HG03108 (cell line): ENCODE measurements at regions not wholly inside any gene's neighbourhood (a gene's known extent, or its start where the extent isn't known, plus 50 kb on each side); places are given as distances from the start of the nearest gene placed in this dataset.

Source experiments
- ATAC-seq: cut with Tn5 transposase; IDR thresholded peaks from one replicate; pipeline ENCODE4 v1.9.1; 2021; ENCODE audit warnings: moderate library complexity; ENCODE audit not compliant: unreplicated experiment

DNA sequence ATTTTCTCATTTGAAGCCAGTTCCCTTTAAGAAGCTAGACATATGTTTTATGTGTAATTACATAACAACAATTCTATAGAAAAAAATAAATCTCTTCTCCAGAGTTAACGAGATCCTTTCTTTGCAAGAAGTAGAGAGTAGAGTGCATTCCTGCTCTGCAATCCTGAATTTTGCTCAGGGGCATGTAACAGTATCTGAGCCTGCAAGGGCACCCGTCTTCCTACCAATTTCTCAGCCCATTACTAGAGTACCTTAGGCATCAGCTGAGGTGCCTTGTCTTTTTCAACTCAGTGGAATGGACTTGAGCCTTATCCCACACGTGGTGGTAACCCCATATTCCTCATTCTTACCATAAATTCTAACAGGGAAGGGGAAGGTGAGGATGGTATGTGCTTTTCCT is 205.9 kb downstream of the IKZF2 start:
- ATAC-seq = no peak

DNA sequence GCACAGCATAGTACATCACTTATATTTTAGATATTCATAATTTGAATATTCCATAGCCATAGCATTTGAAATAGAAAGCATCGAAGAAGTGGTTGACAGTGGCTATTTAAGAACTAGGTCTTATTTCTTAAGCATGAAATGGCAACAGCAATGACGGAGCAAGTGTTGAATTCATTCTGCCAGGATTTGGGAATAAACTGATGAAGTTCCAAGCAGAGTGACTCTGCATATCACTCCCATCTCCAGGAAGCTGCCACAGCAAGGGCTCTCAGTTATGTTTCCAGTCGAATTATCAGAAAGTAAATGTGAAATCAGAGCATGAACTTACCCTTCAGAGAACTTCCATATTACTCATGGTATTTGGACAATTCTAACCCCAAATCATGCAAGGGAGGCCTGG is 208.1 kb downstream of the IKZF2 start:
- ATAC-seq = no peak

DNA sequence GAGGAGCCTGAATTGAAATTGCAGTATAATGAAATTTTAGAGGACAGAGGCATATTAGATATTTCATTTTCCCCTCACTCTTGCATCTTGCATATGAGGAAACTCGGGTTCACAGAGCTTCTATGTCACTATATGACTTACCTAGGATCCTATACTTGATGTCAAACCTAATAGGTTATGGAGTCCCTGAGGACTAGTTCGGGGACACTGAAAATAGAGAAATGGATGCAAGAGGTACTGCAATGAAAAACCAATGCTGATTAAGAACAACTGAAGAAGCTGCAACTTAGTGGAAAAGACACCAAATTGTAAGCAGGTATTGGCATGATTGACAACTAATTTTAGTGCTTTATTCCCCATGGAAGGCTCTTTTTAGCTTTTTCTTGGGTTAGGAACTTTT is 210.1 kb downstream of the IKZF2 start:
- ATAC-seq = no peak

DNA sequence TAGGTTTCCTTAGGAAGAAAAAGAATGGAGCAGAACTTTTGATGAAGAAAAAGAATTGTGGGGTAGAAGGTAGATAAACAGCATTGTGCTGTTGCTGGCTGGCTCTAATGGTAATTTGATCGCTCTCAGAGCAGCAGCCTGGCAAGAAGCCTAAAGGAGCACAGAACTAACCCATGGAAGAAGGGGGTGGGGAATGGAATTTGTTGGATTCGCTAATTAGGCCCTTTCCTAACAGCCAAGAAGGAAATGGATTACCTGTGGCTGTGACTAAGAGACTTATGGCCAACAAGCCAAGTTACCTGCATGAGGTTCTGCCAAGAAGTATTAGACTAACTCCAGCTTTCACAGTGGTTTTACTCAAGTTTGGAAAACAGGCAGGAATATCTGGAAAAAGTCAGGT is 210.6 kb downstream of the IKZF2 start:
- no peak for ATAC-seq

DNA sequence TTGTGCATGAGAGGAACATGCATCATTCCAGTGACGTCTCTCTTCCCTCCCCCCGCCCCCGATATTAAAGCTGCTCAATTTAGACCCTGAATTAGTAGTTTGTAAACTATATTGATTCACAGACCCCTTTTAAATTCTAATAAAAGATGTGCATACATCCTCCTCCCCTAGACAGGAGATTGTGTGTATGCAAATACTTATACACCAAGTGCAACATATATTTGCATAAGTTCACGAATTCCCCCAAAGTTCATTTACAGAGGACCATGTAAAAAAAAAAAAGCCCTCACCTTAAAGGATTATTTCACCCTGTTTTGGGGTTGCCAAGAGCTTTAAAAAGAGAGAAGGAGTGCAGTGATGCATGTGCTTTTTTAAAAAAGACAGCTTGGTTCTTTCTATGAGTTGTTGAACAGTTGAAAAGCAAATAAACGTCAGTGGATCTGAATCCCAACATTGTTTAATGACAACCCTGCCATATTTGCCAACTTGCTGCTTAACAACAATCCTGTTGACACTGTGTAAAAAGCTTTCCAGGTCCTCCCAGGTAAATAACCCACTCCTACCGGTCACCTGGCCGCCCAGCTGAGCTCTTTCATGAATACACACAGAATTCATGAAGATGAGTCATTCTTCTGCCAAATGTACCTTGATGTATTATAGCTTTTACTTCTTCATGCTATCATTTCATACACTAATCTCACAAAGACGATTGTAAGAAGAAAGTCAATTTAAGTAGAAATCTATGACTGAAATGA is 211.5 kb downstream of the IKZF2 start:
- no peak for ATAC-seq

DNA sequence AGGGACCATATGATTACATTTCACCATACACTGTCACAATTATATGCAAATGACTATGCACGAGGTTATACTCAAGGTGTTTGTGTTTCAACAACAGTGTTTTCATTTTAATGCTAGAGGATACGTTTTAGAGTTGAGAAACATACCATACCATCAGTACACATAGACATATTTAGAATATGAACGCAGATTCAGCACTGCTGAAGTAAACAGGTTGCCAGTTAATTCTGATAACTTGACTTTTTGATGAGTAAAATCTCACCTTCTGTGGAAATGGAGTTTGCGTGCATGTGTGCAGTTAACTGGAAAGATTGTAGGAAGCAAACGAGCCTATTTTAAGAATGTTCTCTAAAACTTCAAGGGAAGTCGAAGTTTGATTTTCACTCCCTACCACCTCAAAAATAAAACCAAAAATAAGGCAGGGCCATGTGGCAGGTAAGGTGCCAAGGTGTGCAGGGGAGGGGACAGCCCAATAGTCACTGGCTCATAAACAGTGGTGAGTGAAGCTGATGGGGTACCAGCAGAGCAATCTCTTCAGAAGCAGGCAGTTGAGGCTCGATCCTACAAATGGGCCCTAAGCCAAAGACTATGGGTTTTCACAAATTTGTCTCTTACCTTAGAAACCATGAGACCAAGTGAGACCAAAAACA is 213.1 kb downstream of the IKZF2 start:
- ATAC-seq = no peak

DNA sequence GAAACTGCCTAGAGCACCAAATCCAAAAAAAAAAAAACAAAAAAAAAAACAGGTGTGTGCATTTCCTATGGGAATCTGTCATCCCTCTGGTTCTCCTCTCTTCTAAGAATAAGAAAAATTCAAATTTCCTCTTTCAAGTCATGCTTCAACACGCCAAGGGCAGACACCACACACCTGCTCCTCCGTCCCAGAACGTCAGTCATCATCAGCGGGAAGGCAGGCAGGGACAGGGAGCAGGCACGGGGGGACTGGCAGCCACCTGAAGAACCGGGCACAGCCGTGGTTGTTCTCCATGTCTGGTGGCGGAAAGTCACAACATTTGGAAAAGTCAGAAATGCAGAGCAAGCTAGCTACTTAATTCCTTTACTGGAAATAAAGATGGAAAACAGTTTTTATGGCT is 214.8 kb downstream of the IKZF2 start:
- ATAC-seq = no peak

DNA sequence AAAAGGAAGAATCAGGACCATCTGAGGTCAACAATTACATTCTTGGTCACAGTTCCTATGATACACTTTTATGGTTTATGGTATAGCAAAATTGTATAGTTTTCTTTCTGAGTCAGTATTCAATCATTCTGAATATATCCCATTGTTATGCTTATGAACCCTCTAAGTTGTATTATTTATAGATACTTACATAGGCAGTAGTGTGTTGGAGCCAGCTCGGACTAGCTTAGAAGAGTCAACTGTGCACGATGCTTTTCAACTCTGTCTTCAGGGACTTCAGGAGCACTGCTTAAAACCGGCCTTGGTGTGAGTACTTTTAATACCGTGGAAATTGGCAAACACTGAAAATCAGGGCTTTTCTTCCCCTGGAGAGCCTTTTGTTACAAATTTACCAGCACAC is 215.7 kb downstream of the IKZF2 start:
- no peak for ATAC-seq

DNA sequence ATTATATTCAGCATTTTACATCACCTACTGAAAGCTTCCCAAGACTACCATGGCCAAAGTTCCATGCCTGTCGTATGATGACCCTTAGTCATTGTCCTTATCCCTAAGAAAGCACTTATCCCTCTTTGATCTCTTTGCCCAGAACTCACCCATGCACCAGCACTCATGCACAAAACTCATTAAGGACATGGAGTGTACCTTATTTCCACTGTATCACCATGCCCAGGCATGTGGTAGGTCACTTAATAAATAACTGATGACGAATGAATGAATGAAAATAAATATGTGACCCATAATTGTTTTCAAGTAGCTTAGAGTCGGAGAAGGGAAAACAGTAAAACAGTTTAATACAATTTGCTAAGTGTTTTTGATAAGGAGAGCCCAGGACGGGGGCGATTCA is 220.1 kb downstream of the IKZF2 start:
- ATAC-seq = no peak

DNA sequence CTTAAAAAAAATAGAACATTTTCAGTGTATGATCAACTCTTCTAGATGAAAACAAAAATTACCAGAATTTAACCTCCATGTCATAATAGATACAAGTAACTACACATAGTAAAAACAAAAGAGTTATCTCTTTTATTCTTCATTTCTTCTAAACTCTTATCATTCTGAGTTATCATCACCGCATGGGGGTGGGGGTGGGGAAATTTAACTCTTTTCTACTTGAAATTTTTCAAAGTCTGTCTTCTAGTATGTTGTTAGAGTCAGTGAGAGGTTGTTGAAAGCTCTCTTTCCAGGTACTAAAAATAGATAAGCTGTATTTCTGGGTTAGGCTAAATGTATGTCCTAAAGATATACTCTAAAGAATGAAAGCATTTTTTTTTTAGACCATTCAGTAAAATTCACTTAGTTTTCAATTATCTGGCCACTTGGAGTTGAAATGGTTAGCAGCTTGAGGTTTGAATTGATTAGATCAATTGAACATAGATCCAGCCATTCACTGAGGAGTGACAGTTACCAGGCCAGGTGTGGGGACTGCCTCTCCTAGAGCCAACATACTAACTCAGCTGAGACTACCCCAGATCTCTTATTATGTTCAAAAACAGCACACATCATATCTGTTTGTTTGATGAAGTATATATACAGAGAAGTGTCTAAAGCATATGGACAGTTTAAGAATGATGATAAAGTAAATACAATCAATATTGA is 220.7 kb downstream of the IKZF2 start:
- no peak for ATAC-seq

DNA sequence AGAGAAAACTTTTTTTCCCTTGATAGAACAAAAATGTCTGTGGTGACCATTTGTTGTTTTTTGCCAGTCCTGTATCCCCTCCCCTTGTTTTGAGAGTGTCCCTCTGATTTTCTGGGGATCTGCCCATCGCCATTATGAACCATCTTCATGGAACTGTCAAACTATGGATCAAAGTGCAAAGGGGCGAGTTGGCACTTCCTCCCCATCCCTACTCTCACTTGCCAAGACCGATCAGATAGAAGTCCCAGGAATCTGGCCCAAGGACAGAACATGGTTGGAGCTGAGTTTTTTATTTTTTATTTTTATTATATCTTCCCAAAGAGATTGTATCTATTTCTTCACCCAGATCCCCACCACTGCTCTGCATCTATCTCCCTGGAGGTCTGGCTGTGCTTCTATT is 221.4 kb downstream of the IKZF2 start:
- ATAC-seq = no peak

DNA sequence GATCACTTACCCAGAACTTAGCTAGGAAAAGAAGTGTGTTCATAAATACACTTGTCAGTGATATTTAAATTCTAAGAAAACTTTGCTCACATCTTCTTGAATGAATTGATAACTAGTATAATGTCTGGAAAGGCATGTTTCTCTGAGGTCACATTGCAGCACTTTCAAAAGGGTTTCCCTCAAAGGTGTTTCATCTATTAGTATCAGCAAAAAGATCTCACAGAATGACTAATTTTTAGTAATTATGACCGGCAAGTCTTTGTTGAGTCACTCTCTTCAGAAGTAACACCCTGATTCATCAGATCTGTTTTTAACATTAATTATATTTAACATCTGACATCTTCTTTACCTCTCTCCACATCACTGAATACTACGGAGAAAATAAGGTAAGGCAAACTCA is 222.3 kb downstream of the IKZF2 start:
- no peak for ATAC-seq

DNA sequence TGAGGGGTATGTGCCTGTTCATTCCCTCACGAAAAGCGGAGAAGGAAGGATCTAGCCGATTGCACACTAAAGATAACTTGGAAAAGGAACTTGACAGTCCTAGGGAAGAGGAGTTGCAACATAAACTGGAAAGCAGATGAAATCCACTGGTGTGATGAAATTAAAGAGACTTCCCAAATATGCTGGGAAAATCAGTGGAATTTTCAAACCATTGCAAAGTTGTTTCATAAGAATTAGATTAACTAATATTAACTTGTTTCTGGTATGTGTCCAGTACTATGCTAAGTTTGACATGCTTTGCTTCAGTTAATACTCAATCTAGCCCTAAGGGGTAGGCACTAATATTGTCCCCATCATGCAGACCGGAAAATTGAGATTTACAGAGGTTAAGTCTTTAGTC is 222.7 kb downstream of the IKZF2 start:
- ATAC-seq = no peak

DNA sequence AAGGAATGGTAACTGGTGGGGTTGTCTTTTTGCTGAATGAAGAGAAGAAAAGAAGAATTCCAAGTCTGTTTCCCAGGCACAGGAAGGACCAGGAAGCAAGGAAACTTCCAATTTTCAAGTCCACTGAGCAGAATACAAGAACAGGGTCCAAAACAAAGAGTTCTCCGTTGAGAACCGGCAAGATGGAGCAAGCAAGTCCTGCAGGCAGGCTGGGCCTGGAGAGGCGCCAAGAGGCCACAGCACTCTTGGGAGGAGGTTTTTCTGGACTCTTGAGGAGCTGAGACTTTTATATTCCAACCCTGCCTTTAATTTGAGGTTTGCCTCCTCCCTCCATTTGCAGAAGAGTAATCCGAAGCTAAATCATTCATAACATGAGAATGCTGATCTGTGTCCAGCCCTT is 224.5 kb downstream of the IKZF2 start:
- ATAC-seq = no peak

DNA sequence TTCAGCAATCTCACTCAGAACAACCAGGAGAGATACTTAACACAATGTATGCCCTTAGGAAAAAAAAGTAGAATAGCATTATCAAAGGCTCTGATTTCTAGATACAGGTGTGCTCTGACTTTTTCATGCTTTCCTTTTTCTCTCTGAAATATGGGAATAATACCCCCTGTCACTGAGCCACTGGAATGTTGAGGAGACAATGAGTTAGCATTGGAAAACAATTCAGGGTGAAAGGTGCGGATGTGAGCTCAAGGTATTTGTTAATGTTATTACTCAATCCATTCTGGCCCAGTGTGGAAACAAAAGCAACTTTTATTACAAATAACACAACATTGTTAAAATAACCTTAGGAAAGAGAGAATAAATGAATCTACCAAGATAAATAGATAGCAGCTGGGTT is 228.0 kb downstream of the IKZF2 start:
- ATAC-seq = no peak

DNA sequence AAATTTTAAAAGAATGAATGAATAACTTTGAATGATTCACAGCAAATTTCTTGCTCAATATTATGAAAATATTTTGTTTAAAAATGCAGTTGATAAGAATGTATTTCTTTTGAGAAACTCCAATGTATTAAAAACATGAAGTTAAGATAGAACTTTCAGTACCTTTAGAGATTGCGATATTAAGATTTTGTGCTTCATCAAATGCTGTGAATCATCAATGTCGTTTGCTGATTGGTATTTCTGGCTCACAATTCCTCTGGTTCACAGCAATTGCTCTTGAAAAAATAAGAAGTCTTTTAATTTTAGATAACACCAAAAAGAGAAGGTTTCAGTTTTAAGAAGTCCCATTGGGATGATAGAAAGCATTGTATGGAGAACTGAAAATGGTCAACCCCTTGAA is 228.7 kb downstream of the IKZF2 start:
- ATAC-seq = no peak

DNA sequence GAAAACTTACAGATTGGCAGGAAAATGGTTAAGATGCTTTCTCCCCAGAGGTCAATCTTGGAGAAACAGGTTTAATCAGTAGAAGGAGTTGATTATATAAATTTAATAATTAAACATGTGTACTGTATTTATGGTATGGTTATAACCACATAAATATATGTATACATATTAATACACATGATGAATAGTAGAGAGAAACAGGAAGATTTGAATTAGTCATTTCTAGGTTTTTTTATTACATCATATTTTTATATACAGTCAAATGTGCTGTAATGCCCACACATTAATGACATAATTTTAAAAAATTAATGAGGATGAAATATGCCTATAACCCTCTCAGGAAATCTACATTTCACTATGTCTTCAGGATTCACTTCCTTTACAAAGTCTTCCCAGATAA is 229.7 kb downstream of the IKZF2 start:
- ATAC-seq = no peak

DNA sequence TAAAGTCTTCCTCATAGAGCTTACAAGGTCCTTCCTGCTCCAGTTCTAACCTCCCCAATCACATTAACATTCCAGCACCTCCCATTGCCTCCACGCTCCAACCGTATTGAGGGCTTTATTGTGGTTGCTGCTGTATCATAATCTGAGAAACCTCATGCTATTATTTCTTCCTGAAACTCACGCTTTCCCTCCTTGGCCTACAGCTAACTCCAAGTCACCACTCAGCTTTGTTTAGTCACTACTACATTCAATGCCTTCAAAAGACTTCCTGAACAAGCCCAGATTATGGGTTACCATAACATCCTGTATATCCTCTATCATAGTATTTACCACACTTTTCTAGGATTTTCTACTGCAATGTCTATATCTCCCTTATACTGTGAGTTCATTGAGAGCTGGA is 230.4 kb downstream of the IKZF2 start:
- ATAC-seq = no peak

DNA sequence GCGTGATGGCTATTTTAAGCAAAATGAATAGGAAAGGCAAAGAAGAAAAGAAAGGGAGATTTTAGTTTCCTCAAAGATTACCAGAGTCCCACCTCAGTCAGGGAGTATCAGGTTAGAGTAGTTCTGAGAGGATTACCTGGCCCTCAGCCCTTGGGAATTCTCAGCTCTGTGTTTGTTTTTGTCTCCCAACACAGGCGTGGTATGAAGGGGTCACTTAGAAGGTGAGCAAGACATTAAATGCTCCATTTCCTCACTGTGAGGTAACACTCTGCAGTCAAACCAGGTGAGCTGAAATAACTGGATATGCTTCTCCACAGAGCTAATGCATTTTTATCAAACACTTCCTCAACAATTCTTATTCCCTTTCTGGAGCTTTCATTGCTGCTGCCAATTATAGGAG is 232.2 kb downstream of the IKZF2 start:
- ATAC-seq = no peak

DNA sequence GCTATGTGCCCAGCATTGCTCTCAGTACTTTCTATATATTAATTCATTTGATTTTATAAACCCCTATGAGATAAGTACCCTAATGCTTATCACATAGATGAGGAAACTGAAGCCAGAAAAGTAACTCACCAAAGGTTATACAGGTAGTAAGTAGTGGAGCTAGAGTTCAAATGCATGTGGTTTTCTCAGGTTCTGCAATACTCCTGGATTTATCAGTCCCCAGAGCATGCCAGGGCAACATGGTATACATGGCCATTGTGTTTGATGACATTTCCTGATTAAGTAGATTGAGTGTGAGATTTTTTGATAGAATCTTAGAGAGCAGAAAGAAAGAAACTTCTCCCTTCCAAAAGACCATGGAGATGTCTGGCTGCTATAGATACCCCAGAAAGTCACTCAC is 233.1 kb downstream of the IKZF2 start:
- no peak for ATAC-seq

DNA sequence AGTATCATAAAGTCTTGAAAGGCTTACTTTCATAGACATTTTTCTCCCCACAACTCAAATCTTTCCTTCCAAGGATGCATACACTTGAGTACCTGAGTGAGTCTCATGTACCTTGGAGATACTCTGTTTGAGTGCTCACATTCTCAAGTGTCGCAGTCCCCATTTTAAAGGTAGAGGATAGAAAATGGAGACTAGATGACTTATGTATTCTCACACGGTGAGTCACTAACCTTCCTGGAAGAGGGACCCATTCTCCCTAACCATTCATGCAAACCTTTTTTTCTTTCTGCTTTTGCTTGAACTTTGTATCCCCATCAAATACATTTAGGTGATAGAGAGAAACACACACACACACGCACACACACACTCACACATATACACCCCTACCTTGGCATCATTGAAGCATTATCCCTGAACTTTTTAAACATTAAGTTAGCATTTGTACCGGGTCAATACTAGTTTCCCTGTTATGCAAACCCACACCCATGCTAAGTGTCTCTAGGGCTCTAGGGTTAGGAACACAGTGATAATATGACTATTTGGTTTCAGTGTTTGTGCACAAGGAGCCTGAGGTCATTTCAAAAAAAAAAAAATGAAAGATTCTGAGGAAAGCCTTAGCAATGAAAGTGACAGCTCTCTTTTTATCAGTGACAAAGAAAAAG is 236.2 kb downstream of the IKZF2 start:
- no peak for ATAC-seq

DNA sequence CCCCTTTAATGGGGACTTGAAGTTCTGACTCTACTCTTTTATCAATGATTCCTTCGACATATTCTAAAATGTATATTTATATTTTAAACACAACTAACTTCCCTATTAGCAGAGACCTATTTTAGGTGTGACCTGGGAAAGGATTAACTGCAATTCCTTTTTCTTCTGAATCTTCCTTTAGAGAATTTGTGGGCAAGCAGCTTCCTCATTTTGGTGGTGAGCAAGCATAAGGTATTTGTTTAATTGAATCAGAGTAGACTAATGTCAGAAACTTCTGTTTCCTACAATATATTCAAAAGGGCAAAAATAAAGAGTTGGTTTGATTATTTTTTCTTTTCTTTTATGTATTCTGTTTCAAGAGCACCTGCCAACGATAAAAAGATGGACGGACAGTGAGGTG is 237.0 kb downstream of the IKZF2 start:
- ATAC-seq = no peak
